SK-N-SH (cell line): ENCODE measurements at regions not wholly inside any gene's neighbourhood (a gene's known extent, or its start where the extent isn't known, plus 50 kb on each side); places are given as distances from the start of the nearest gene placed in this dataset.

Experiments
- CTCF ChIA-PET: fragments of 300-600, 350-600 bp; formaldehyde crosslinking; extraction: SDS; loops from one replicate; lab custom pipeline; 2021; lab: Yijun Ruan, JAX
- POLR2A ChIA-PET: fragments of 350-600 bp; sonication (Branson Sonifier 250); formaldehyde crosslinking; extraction: SDS; loops from one replicate; lab custom pipeline; 2020; ENCODE audit warnings: antibody characterized with exemption, inconsistent platforms; lab: Yijun Ruan, JAX
- DNase-seq: peaks from one replicate; pipeline ENCODE4 v3.0.0; 2012
- H2AFZ ChIP-seq: fragments of 200-600 bp; sonication (generic); 2 replicates; pipeline ENCODE4 v1.8.1; 2016; ENCODE audit warnings: antibody characterized with exemption, mild to moderate bottlenecking, low read depth
- H3F3A ChIP-seq: fragments of 200-600 bp; sonication (generic); replicated peaks from 2 replicates; pipeline ENCODE3; 2016; ENCODE audit warnings: antibody characterized with exemption, mild to moderate bottlenecking; ENCODE audit not compliant: insufficient read depth
- H3K27ac ChIP-seq, 2 experiments: fragments of 200-500 bp in 1 of 2; fragments of 200-600 bp in 1 of 2; sonication (Bioruptor generic) in 1 of 2; sonication (generic), shearing (Covaris generic) in 1 of 2; 2 replicates each; pipeline versions ENCODE4 v1.5.1 to v1.6.1; 2014 to 2016; ENCODE audit warnings: low read depth in 2 of 2, inconsistent platforms in 1 of 2, low read length in 1 of 2, mild to moderate bottlenecking in 1 of 2, mixed read lengths in 1 of 2
- H3K27me3 ChIP-seq: fragments of 200-600 bp; sonication (generic), shearing (Covaris generic); 2 replicates; pipeline ENCODE4 v1.6.1; 2016; ENCODE audit warnings: mixed run types; ENCODE audit not compliant: insufficient read depth
- H3K36me3 ChIP-seq, 2 experiments: fragments of 200-500 bp in 1 of 2; fragments of 200-600 bp in 1 of 2; sonication (Bioruptor generic) in 1 of 2; sonication (generic) in 1 of 2; replicated peaks in 1 of 2; 2 replicates each; pipeline versions ENCODE3 to v1.5.1; 2014 to 2016; ENCODE audit warnings: low read length in 1 of 2, mild to moderate bottlenecking in 1 of 2; ENCODE audit not compliant: insufficient read depth in 2 of 2, control insufficient read depth in 1 of 2
- H3K4me1 ChIP-seq, 2 experiments: fragments of 200-500 bp in 1 of 2; fragments of 200-600 bp in 1 of 2; sonication (Bioruptor generic) in 1 of 2; sonication (generic), shearing (Covaris generic) in 1 of 2; 2 replicates each; pipeline versions ENCODE4 v1.5.1 to v1.6.1; 2014 to 2016; ENCODE audit warnings: low read depth in 1 of 2, low read length in 1 of 2, mixed run types in 1 of 2; ENCODE audit not compliant: insufficient read depth in 2 of 2, control insufficient read depth in 1 of 2
- H3K4me2 ChIP-seq: fragments of 200-600 bp; sonication (generic), shearing (Covaris generic); 2 replicates; pipeline ENCODE4 v1.6.1; 2017; ENCODE audit warnings: mixed run types
- H3K4me3 ChIP-seq, 2 experiments: fragments of 200-500 bp in 1 of 2; fragments of 200-600 bp in 1 of 2; sonication (Bioruptor generic) in 1 of 2; sonication (generic), shearing (Covaris generic) in 1 of 2; 2 replicates each; pipeline versions ENCODE4 v1.5.1 to v1.8.1; 2014 to 2016; ENCODE audit warnings: low read depth in 2 of 2, inconsistent platforms in 1 of 2, low read length in 1 of 2, mild to moderate bottlenecking in 1 of 2, mixed read lengths in 1 of 2, moderate library complexity in 1 of 2
- H3K79me2 ChIP-seq: fragments of 200-600 bp; sonication (generic); 2 replicates; pipeline ENCODE4 v1.8.1; 2017; ENCODE audit warnings: mild to moderate bottlenecking; ENCODE audit not compliant: insufficient read depth
- H3K9ac ChIP-seq: fragments of 200-600 bp; sonication (generic); 2 replicates; pipeline ENCODE4 v1.6.1; 2017; ENCODE audit warnings: mixed run types
- H3K9me2 ChIP-seq: fragments of 200-600 bp; sonication (generic); 2 replicates; pipeline ENCODE4 v1.6.1; 2017; ENCODE audit warnings: mixed run types
- H3K9me3 ChIP-seq: fragments of 200-600 bp; sonication (generic); 2 replicates; pipeline ENCODE4 v1.6.1; 2017; ENCODE audit warnings: mixed run types, mild to moderate bottlenecking, moderate library complexity
- H4K20me1 ChIP-seq: fragments of 200-600 bp; sonication (generic); 2 replicates; pipeline ENCODE4 v1.6.1; 2017; ENCODE audit warnings: mild to moderate bottlenecking, mixed run types; ENCODE audit not compliant: insufficient read depth
- CHD2 ChIP-seq: fragments of 150-350 bp; IDR thresholded peaks from 2 replicates; pipeline ENCODE4 v1.6.1; 2018; ENCODE audit warnings: low read length; ENCODE audit not compliant: partially characterized antibody
- CTCF ChIP-seq: fragments of 200-600 bp; sonication (generic); IDR thresholded peaks from 2 replicates; pipeline ENCODE4 v1.6.1; 2017; ENCODE audit warnings: antibody characterized with exemption, mild to moderate bottlenecking, moderate library complexity
- EZH2phosphoT487 ChIP-seq: fragments of 200-600 bp; sonication (generic); IDR thresholded peaks from 2 replicates; pipeline ENCODE4 v1.6.1; 2017; ENCODE audit warnings: low read depth, mixed run types, mild to moderate bottlenecking, antibody characterized with exemption, moderate library complexity, borderline replicate concordance
- FOXJ3 ChIP-seq: sonication (generic); formaldehyde crosslinking; IDR thresholded peaks from 2 replicates; pipeline ENCODE4 v1.5.1; 2020; ENCODE audit warnings: mild to moderate bottlenecking, missing genetic modification reagents
- FOXM1 ChIP-seq: IDR thresholded peaks from 2 replicates; pipeline ENCODE4 v1.4.0; 2012; ENCODE audit warnings: low read depth, mild to moderate bottlenecking
- GABPA ChIP-seq: IDR thresholded peaks from 2 replicates; pipeline ENCODE4 v1.4.0; 2012; ENCODE audit warnings: low read depth, mild to moderate bottlenecking
- MEF2A ChIP-seq: IDR thresholded peaks from 2 replicates; pipeline ENCODE4 v1.4.0; 2012; ENCODE audit warnings: low read depth, borderline replicate concordance
- MXI1 ChIP-seq: IDR thresholded peaks from 2 replicates; pipeline ENCODE4 v1.6.1; 2012; ENCODE audit warnings: mild to moderate bottlenecking, low read depth, low read length, improper control_type of control experiment
- NFIC ChIP-seq: IDR thresholded peaks from 2 replicates; pipeline ENCODE4 v1.4.0; 2012; ENCODE audit warnings: borderline replicate concordance
- NRF1 ChIP-seq: IDR thresholded peaks from 2 replicates; pipeline ENCODE4 v1.6.1; 2012; ENCODE audit warnings: low read depth, mild to moderate bottlenecking, low read length
- POLR2AphosphoS5 ChIP-seq: IDR thresholded peaks from 2 replicates; pipeline ENCODE4 v1.6.1; 2012; ENCODE audit warnings: low read depth, low read length
- RCOR1 ChIP-seq: fragments of 150-350 bp; IDR thresholded peaks from 2 replicates; pipeline ENCODE4 v1.6.1; 2017; ENCODE audit warnings: antibody characterized with exemption, low read length
- RXRA ChIP-seq: IDR thresholded peaks from 2 replicates; pipeline ENCODE4 v1.4.0; 2012; ENCODE audit warnings: low read depth, mild to moderate bottlenecking, borderline replicate concordance
- SMC3 ChIP-seq: IDR thresholded peaks from 2 replicates; pipeline ENCODE4 v1.6.1; 2012; ENCODE audit warnings: low read depth, low read length, improper control_type of control experiment
- TAF1 ChIP-seq: IDR thresholded peaks from 2 replicates; pipeline ENCODE4 v1.6.1; 2012; ENCODE audit warnings: low read depth, mild to moderate bottlenecking, low read length, moderate library complexity, borderline replicate concordance
- USF2 ChIP-seq: fragments of 150-350 bp; IDR thresholded peaks from 2 replicates; pipeline ENCODE4 v1.6.1; 2017; ENCODE audit warnings: antibody characterized with exemption, low read length, low read depth, borderline replicate concordance
- YY1 ChIP-seq: IDR thresholded peaks from 2 replicates; pipeline ENCODE4 v1.4.0; 2012; ENCODE audit warnings: low read depth, mild to moderate bottlenecking
- WGBS: methylation state at CpG from one replicate; pipeline ENCODE4 v1.1.6; 2017; ENCODE audit warnings: low lambda C conversion rate; 5-methylcytosine and 5-hydroxymethylcytosine counted together

GRCh38 chr1:193584731-193585239, 398.4 kb upstream of the B3GALT2 start (continued):
- no peak for TF ChIP-seq RCOR1
- no peak for TF ChIP-seq GABPA
- no peak for TF ChIP-seq POLR2AphosphoS5
- TF ChIP-seq NRF1 = no peak
- TF ChIP-seq RXRA = no peak
- TF ChIP-seq MEF2A = no peak
- no peak for TF ChIP-seq MXI1
- TF ChIP-seq TAF1 = no peak
- TF ChIP-seq SMC3 = no peak

- Histone ChIP-seq H3K36me3 (no peaks in the 10 kb centered on the region), H2AFZ (no peak overlapping the region), H3K27me3 (no peaks in the 10 kb centered on the region; the same call in 1 of the 2 replicates), H3K9me3 (0 out of 2 replicates have a peak, but pooled peaks cover 5% of the 10 kb centered on the region), H3F3A (no peaks in the 10 kb centered on the region), H4K20me1 (no peaks in the 10 kb centered on the region)
- CTCF ChIA-PET = no interaction called here
- 15% methylated on average over 3 of the region's 3 CpGs for WGBS
- no peak for TF ChIP-seq NFIC
- TF ChIP-seq YY1 = no peak
- TF ChIP-seq FOXM1 = no peak
- no peak for TF ChIP-seq USF2
- no peak for TF ChIP-seq EZH2phosphoT487
- no peak for TF ChIP-seq FOXJ3 (CRISPR knock-in tag)
- no peak for TF ChIP-seq NRF1
- no peak for TF ChIP-seq POLR2AphosphoS5
- TF ChIP-seq RXRA = no peak
- TF ChIP-seq CTCF = no peak
- no peak for TF ChIP-seq MXI1
- no peak for TF ChIP-seq CHD2
- TF ChIP-seq, all 33 proteins: peak for 0
- Histone ChIP-seq H3K9me2 (no peaks in the 10 kb centered on the region), H3K4me1 (no peaks in the 10 kb centered on the region), H3K79me2 (no peaks in the 10 kb centered on the region), H3K27ac (no peak overlapping the region), H3K4me3 (no peak overlapping the region), H3K4me2 (no peak overlapping the region), H3K9ac (no peak overlapping the region)
- no peak for DNase-seq
- POLR2A ChIA-PET = no interaction called here
Observed at GRCh38 chr1:193581341-193581740, 394.9 kb upstream of the B3GALT2 start.
